Endothelial cell of umbilical vein (primary cell): ENCODE measurements at regions not wholly inside any gene's neighbourhood (a gene's known extent, or its start where the extent isn't known, plus 50 kb on each side); places are given as distances from the start of the nearest gene placed in this dataset.
"Not testable (repeated sequence)": the region's sequence is repeated elsewhere in the genome, so short reads cannot be mapped to it uniquely, and the experiment has no call there.

ENCODE experiments used
- BruUV-seq: library from RNA; stranded (reverse); fragments of 400-500 nt; replicated peaks from 2 replicates; lab custom pipeline; 2021; lab: Mats Ljungman, UMichigan
- CTCF ChIA-PET: fragments of 300-600, 350-600 bp; sonication (Branson Sonifier 250); formaldehyde crosslinking; loops from one replicate; lab custom pipeline; 2021; ENCODE audit warnings: antibody characterized with exemption, inconsistent platforms; lab: Charles Lee
- POLR2A ChIA-PET: fragments of 300-600, 350-600 bp; sonication (Branson Sonifier 250); formaldehyde crosslinking; loops from one replicate; lab custom pipeline; 2021; ENCODE audit warnings: antibody characterized with exemption, inconsistent platforms; lab: Charles Lee
- DNase-seq: peaks from one replicate; pipeline ENCODE4 v3.0.0-alpha.2; 2011; ENCODE audit warnings: low read depth, low spot score
- FAIRE-seq: peaks from 2 replicates; lab custom pipeline; 2011; peaks lifted over from hg19 to GRCh38; lab: Jason Lieb, UNC
- H2AFZ ChIP-seq: 2 replicates; pipeline ENCODE4 v1.6.0; 2012; ENCODE audit warnings: low read depth, low read length, control low read depth, inconsistent platforms
- H3K27ac ChIP-seq: 2 replicates; pipeline ENCODE4 v1.5.1; 2011; ENCODE audit warnings: low read depth, mild to moderate bottlenecking, control low read depth, low read length, moderate library complexity; ENCODE audit not compliant: insufficient read depth
- H3K27me3 ChIP-seq, 2 experiments: 2 replicates each; pipeline versions ENCODE4 v1.6.0 to v1.6.1; 2011; ENCODE audit warnings: low read length in 2 of 2, mixed read lengths in 1 of 2; ENCODE audit not compliant: control insufficient read depth in 2 of 2, insufficient read depth in 2 of 2
- H3K36me3 ChIP-seq, 2 experiments: 2 replicates in 1 of 2; 3 replicates in 1 of 2; pipeline ENCODE4 v1.5.1; 2011; ENCODE audit warnings: low read length in 2 of 2, mild to moderate bottlenecking in 1 of 2, moderate library complexity in 1 of 2; ENCODE audit not compliant: control insufficient read depth in 2 of 2, insufficient read depth in 2 of 2; ENCODE audit errors: extremely low read depth in 1 of 2
- H3K4me1 ChIP-seq: 3 replicates; pipeline ENCODE4 v1.5.1; 2011; ENCODE audit warnings: mild to moderate bottlenecking, low read length; ENCODE audit not compliant: control insufficient read depth, insufficient read depth; ENCODE audit errors: extremely low read depth
- H3K4me2 ChIP-seq: 2 replicates; pipeline ENCODE4 v1.6.1; 2011; ENCODE audit warnings: low read length, control low read depth, mixed read lengths; ENCODE audit not compliant: insufficient read depth
- H3K4me3 ChIP-seq, 3 experiments: fragments of 200-600 bp in 1 of 3; sonication (generic), shearing (Covaris generic) in 1 of 3; replicated peaks in 1 of 3; 2 replicates each; pipeline ENCODE4 v1.5.1; 2011 to 2016; ENCODE audit warnings: control low read depth in 3 of 3, low read length in 3 of 3, mild to moderate bottlenecking in 2 of 3, inconsistent platforms in 1 of 3, low read depth in 1 of 3, moderate library complexity in 1 of 3; ENCODE audit not compliant: insufficient read depth in 1 of 3
- H3K79me2 ChIP-seq: 2 replicates; pipeline ENCODE4 v1.6.0; 2012; ENCODE audit warnings: low read length, inconsistent platforms; ENCODE audit not compliant: control insufficient read depth, insufficient read depth
- H3K9ac ChIP-seq: replicated peaks from 2 replicates; pipeline ENCODE3; 2011; ENCODE audit warnings: low read length, control low read depth; ENCODE audit not compliant: insufficient read depth; ENCODE audit errors: extremely low read depth
- H3K9me1 ChIP-seq: replicated peaks from 3 replicates; pipeline ENCODE4 v1.6.0; 2011; ENCODE audit warnings: mild to moderate bottlenecking, low read length; ENCODE audit not compliant: control insufficient read depth, insufficient read depth; ENCODE audit errors: extremely low read depth
- H3K9me3 ChIP-seq: replicated peaks from 2 replicates; pipeline ENCODE4 v1.5.1; 2012; ENCODE audit warnings: low read length, inconsistent platforms; ENCODE audit not compliant: control insufficient read depth, insufficient read depth
- H4K20me1 ChIP-seq: replicated peaks from 2 replicates; pipeline ENCODE3; 2011; ENCODE audit warnings: mild to moderate bottlenecking, low read length; ENCODE audit not compliant: control insufficient read depth, insufficient read depth; ENCODE audit errors: extremely low read depth
- CTCF ChIP-seq, 2 donors: IDR thresholded peaks; 1 replicate in 1 of 2; 2 replicates in 1 of 2; pipeline ENCODE4 v1.5.1; 2011; ENCODE audit warnings: low read length in 2 of 2, mild to moderate bottlenecking in 2 of 2, moderate library complexity in 2 of 2, control low read depth in 1 of 2, inconsistent platforms in 1 of 2, low read depth in 1 of 2; ENCODE audit not compliant: insufficient read depth in 1 of 2; ENCODE audit errors: extremely low read depth in 1 of 2
- EZH2 ChIP-seq: IDR thresholded peaks from 2 replicates; pipeline ENCODE4 v1.6.1; 2012; ENCODE audit warnings: borderline replicate concordance, low read depth, mild to moderate bottlenecking, moderate library complexity, low read length, inconsistent platforms; ENCODE audit not compliant: severe bottlenecking
- FOS ChIP-seq: IDR thresholded peaks from 2 replicates; pipeline ENCODE4 v1.6.1; 2011; ENCODE audit warnings: mild to moderate bottlenecking, low read length, moderate library complexity, borderline replicate concordance; ENCODE audit not compliant: insufficient read depth
- GATA2 ChIP-seq: IDR thresholded peaks from 2 replicates; pipeline ENCODE4 v1.7.0; 2011; ENCODE audit warnings: low read depth, mild to moderate bottlenecking, moderate library complexity, mixed read lengths, low read length; ENCODE audit not compliant: insufficient read length, insufficient read depth
- JUN ChIP-seq: IDR thresholded peaks from 2 replicates; pipeline ENCODE4 v1.6.1; 2011; ENCODE audit warnings: borderline replicate concordance, low read depth; ENCODE audit not compliant: insufficient read length, insufficient read depth
- MAX ChIP-seq: IDR thresholded peaks from 2 replicates; pipeline ENCODE4 v1.6.1; 2011; ENCODE audit not compliant: insufficient read depth, insufficient read length
- MYC ChIP-seq: IDR thresholded peaks from one replicate; pipeline ENCODE4 v1.6.1; 2011; ENCODE audit warnings: mild to moderate bottlenecking, low read depth, low read length
- POLR2A ChIP-seq: IDR thresholded peaks from 2 replicates; pipeline ENCODE4 v1.6.1; 2012; ENCODE audit warnings: low read depth, mild to moderate bottlenecking, control low read depth, low read length
- POLR2AphosphoS5 ChIP-seq: IDR thresholded peaks from 2 replicates; pipeline ENCODE4 v1.6.1; 2012; ENCODE audit warnings: low read depth, mild to moderate bottlenecking, control low read depth, low read length, moderate library complexity; ENCODE audit not compliant: insufficient read depth
- dilution Hi-C: fragments of 300-500 bp; cut with MboI; formaldehyde crosslinking; loops from one replicate; pipeline ENCODE4 v1.15.0; 2019; ENCODE audit warnings: low sequenced_read_pairs; ENCODE audit not compliant: extremely low pct_ligation_motif_present
- intact Hi-C: fragments of 100-400 bp; cut with micrococcal nuclease; formaldehyde crosslinking; loops from one replicate; pipeline ENCODE4 v1.10.0; 2022

GRCh38 chr4:3945511-3946290, 179.5 kb downstream of the ADRA2C start:
- no peak overlapping the region for H3K4me3 ChIP-seq
- H3K9ac ChIP-seq: no peak overlapping the region
- intact Hi-C loops (loop anchor here (10.0 kb wide), 1 partner anchor 461 kb away; no protein-coding TSS in a partner anchor), dilution Hi-C loops (no loop called here)
- no peaks in the 10 kb centered on the region for H3K4me1 ChIP-seq
- no peaks in the 10 kb centered on the region for H4K20me1 ChIP-seq
- H3K4me2 ChIP-seq: no peak overlapping the region
- no peaks in the 10 kb centered on the region for H3K27me3 ChIP-seq
- no TSS peak for BruUV-seq
- no peaks in the 10 kb centered on the region for H3K36me3 ChIP-seq
- FAIRE-seq (no peak), DNase-seq (no peak)
- no peak overlapping the region for H2AFZ ChIP-seq
- CTCF ChIA-PET: no interaction called here
- no peaks in the 10 kb centered on the region for H3K9me1 ChIP-seq
- POLR2A ChIA-PET: no interaction called here
- H3K9me3 ChIP-seq: no peaks in the 10 kb centered on the region
- no peak overlapping the region for H3K27ac ChIP-seq
- H3K79me2 ChIP-seq: no peaks in the 10 kb centered on the region
- TF ChIP-seq MAX: no peak
- TF ChIP-seq GATA2: no peak
- TF ChIP-seq FOS: no peak
- no peak for TF ChIP-seq JUN
- TF ChIP-seq EZH2: no peak
- TF ChIP-seq POLR2A: no peak
- TF ChIP-seq CTCF (IDR thresholded peaks at IDR 0.05; ENCODE audit: extremely low read depth in 1 of 2, insufficient read depth in 1 of 2, low read depth in 1 of 2, low read length in 2 of 2): no peak
- no peak for TF ChIP-seq MYC
- no peak for TF ChIP-seq POLR2AphosphoS5

- CTCF ChIA-PET, DNase-seq, H3K36me3 ChIP-seq, H3K79me2 ChIP-seq, H3K27me3 ChIP-seq, H3K27ac ChIP-seq, FAIRE-seq, H3K9ac ChIP-seq, BruUV-seq, H3K9me1 ChIP-seq, dilution Hi-C loops, H3K4me2 ChIP-seq, H4K20me1 ChIP-seq, H2AFZ ChIP-seq, H3K4me1 ChIP-seq, H3K9me3 ChIP-seq, POLR2A ChIA-PET, H3K4me3 ChIP-seq: not testable (repeated sequence)
- intact Hi-C loops: loop anchor here (10.0 kb wide), 1 partner anchor 462 kb away; no protein-coding TSS in a partner anchor
These were observed 180.4 kb downstream of the ADRA2C start for GRCh38 chr4:3946553-3946952.
